GM12878 (cell line): ENCODE measurements at regions not wholly inside any gene's neighbourhood (a gene's known extent, or its start where the extent isn't known, plus 50 kb on each side); places are given as distances from the start of the nearest gene placed in this dataset.

ENCODE experiments used
- ATAC-seq: fragments of 200-7000 bp; cut with Tn5 transposase; 3 replicates; pipeline ENCODE4 v1.9.1; 2020; ENCODE audit warnings: mild to moderate bottlenecking, moderate library complexity
- BruUV-seq: library from RNA; stranded (reverse); fragments of 400-500 nt; replicated peaks from 2 replicates; lab custom pipeline; 2021; lab: Mats Ljungman, UMichigan
- CTCF ChIA-PET: fragments of 300-600 bp; sonication (Branson Sonifier 250); formaldehyde crosslinking; extraction: SDS; loops from one replicate; lab custom pipeline; 2021; ENCODE audit warnings: inconsistent platforms; lab: Yijun Ruan, JAX
- POLR2A ChIA-PET: fragments of 350-600 bp; formaldehyde crosslinking; extraction: SDS; loops from one replicate; lab custom pipeline; 2021; ENCODE audit warnings: inconsistent platforms; lab: Charles Lee
- RAD21 ChIA-PET: fragments of 300-600 bp; sonication (Branson Sonifier 250); formaldehyde crosslinking; loops from one replicate; lab custom pipeline; 2023; ENCODE audit warnings: antibody characterized with exemption; ENCODE audit not compliant: unreplicated experiment; lab: Charles Lee
- SMC1A ChIA-PET: fragments of 300-600 bp; sonication (Branson Sonifier 250); formaldehyde crosslinking; loops from one replicate; lab custom pipeline; 2023; ENCODE audit not compliant: unreplicated experiment, uncharacterized antibody; lab: Charles Lee
- DNase-seq: peaks from one replicate; pipeline ENCODE4 v3.0.0-alpha.2; 2011; ENCODE audit warnings: low read depth, low spot score
- FAIRE-seq: peaks from 3 replicates; lab custom pipeline; 2011; peaks lifted over from hg19 to GRCh38; lab: Jason Lieb, UNC
- H2AFZ ChIP-seq: 2 replicates; pipeline ENCODE4 v1.6.0; 2011; ENCODE audit warnings: low read depth, low read length, control low read depth; ENCODE audit not compliant: control insufficient read depth
- H3K27ac ChIP-seq: 2 replicates; pipeline ENCODE4 v1.5.1; 2011; ENCODE audit warnings: control low read depth; ENCODE audit not compliant: control insufficient read depth, insufficient read depth
- H3K27me3 ChIP-seq, 2 experiments: replicated peaks in 1 of 2; 2 replicates each; pipeline versions ENCODE4 v1.6.0 to v1.6.1; 2011; ENCODE audit warnings: low read length in 1 of 2; ENCODE audit not compliant: control insufficient read depth in 2 of 2, insufficient read depth in 2 of 2
- H3K36me3 ChIP-seq, 2 experiments: 2 replicates each; pipeline ENCODE4 v1.5.1; 2011; ENCODE audit warnings: low read length in 1 of 2; ENCODE audit not compliant: control insufficient read depth in 2 of 2, insufficient read depth in 2 of 2
- H3K4me1 ChIP-seq: 2 replicates; pipeline ENCODE4 v1.6.1; 2011; ENCODE audit warnings: mild to moderate bottlenecking, low read length, moderate library complexity, mixed read lengths; ENCODE audit not compliant: control insufficient read depth, insufficient read depth
- H3K4me2 ChIP-seq: 2 replicates; pipeline ENCODE4 v1.6.0; 2011; ENCODE audit warnings: control low read depth; ENCODE audit not compliant: control insufficient read depth, insufficient read depth
- H3K4me3 ChIP-seq: fragments of 200-600 bp; sonication (generic); 2 replicates; pipeline ENCODE4 v1.5.1; 2016
- H3K79me2 ChIP-seq: 2 replicates; pipeline ENCODE4 v1.6.0; 2011; ENCODE audit warnings: low read length; ENCODE audit not compliant: control insufficient read depth, insufficient read depth
- H3K9ac ChIP-seq: 2 replicates; pipeline ENCODE4 v1.8.0; 2011; ENCODE audit warnings: low read length, control low read depth, mixed read lengths; ENCODE audit not compliant: control insufficient read depth, insufficient read depth
- H3K9me3 ChIP-seq: replicated peaks from 3 replicates; pipeline ENCODE4 v1.5.1; 2011; ENCODE audit warnings: mild to moderate bottlenecking, low read length; ENCODE audit not compliant: control insufficient read depth, insufficient read depth
- H4K20me1 ChIP-seq: 2 replicates; pipeline ENCODE4 v1.6.0; 2011; ENCODE audit not compliant: control insufficient read depth, insufficient read depth
- BRCA1 ChIP-seq: IDR thresholded peaks from 2 replicates; pipeline ENCODE4 v1.6.1; 2011; ENCODE audit warnings: low read depth, low read length, improper control_type of control experiment
- CEBPB ChIP-seq, 2 experiments: fragments of 150-350 bp in 1 of 2; IDR thresholded peaks; 2 replicates each; pipeline ENCODE4 v1.6.1; 2012 to 2014; ENCODE audit warnings: low read depth in 2 of 2, low read length in 2 of 2, borderline replicate concordance in 1 of 2, inconsistent platforms in 1 of 2
- CHD2 ChIP-seq: IDR thresholded peaks from 2 replicates; pipeline ENCODE4 v1.6.1; 2011; ENCODE audit warnings: low read depth, low read length, improper control_type of control experiment, borderline replicate concordance
- EED ChIP-seq: sonication (generic); IDR thresholded peaks from 2 replicates; pipeline ENCODE4 v1.6.1; 2016; ENCODE audit warnings: antibody characterized with exemption, low read depth
- EP300 ChIP-seq, 2 experiments: fragments of 150-350 bp in 1 of 2; IDR thresholded peaks; 2 replicates each; pipeline ENCODE4 v1.6.1; 2011 to 2012; ENCODE audit warnings: low read depth in 2 of 2, low read length in 2 of 2, borderline replicate concordance in 1 of 2, improper control_type of control experiment in 1 of 2, inconsistent platforms in 1 of 2; ENCODE audit not compliant: control insufficient read depth in 1 of 2
- KAT2A ChIP-seq: conservative IDR thresholded peaks from 2 replicates; pipeline ENCODE4 v1.6.1; 2011; ENCODE audit warnings: low read depth, low read length; ENCODE audit not compliant: control insufficient read depth
- POLR2AphosphoS5 ChIP-seq: IDR thresholded peaks from 2 replicates; pipeline ENCODE4 v1.6.1; 2011; ENCODE audit warnings: mild to moderate bottlenecking, low read length, inconsistent platforms
- RAD21 ChIP-seq: IDR thresholded peaks from 2 replicates; pipeline ENCODE4 v1.6.1; 2011; ENCODE audit warnings: mild to moderate bottlenecking, low read depth, low read length, moderate library complexity; ENCODE audit not compliant: insufficient read depth
- RAD51 ChIP-seq: fragments of 450-650 bp; IDR thresholded peaks from 2 replicates; pipeline ENCODE4 v1.6.1; 2016; ENCODE audit warnings: moderate library complexity, mild to moderate bottlenecking, inconsistent platforms
- SMARCA5 ChIP-seq: fragments of 450-650 bp; IDR thresholded peaks from 2 replicates; pipeline ENCODE4 v1.6.1; 2017; ENCODE audit warnings: mild to moderate bottlenecking
- SMC3 ChIP-seq: IDR thresholded peaks from 2 replicates; pipeline ENCODE4 v1.6.1; 2011; ENCODE audit warnings: low read length, improper control_type of control experiment, borderline replicate concordance
- STAT3 ChIP-seq: IDR thresholded peaks from 2 replicates; pipeline ENCODE4 v1.6.1; 2011; ENCODE audit warnings: low read depth, low read length, improper control_type of control experiment
- SUZ12 ChIP-seq: fragments of 200-600 bp; sonication (generic); IDR thresholded peaks from one replicate; pipeline ENCODE4 v1.6.1; 2018; ENCODE audit warnings: antibody characterized with exemption, mild to moderate bottlenecking; ENCODE audit not compliant: unreplicated experiment
- TCF3 ChIP-seq: IDR thresholded peaks from 2 replicates; pipeline ENCODE4 v1.6.1; 2012; ENCODE audit warnings: low read depth, mild to moderate bottlenecking, low read length, borderline replicate concordance; ENCODE audit not compliant: insufficient read depth
- TCF7 ChIP-seq: IDR thresholded peaks from 2 replicates; pipeline ENCODE4 v1.6.1; 2014; ENCODE audit warnings: antibody characterized with exemption, borderline replicate concordance
- YY1 ChIP-seq: IDR thresholded peaks from 2 replicates; pipeline ENCODE4 v1.6.1; 2011; ENCODE audit warnings: low read depth, mild to moderate bottlenecking, low read length
- WGBS: methylation state at CpG from one replicate; pipeline ENCODE4 v1.1.6; 2016; ENCODE audit warnings: low lambda C conversion rate; ENCODE audit not compliant: insufficient replicate concordance, insufficient coverage; ENCODE audit errors: missing lambda C conversion rate; 5-methylcytosine and 5-hydroxymethylcytosine counted together
- in situ Hi-C: fragments of 300-500 bp; cut with MboI; formaldehyde crosslinking; loops from 9 replicates; pipeline ENCODE4 v1.14.3; 2018; ENCODE audit warnings: mixed read lengths
- intact Hi-C: fragments of 100-400 bp; cut with micrococcal nuclease; formaldehyde crosslinking; loops from one replicate; pipeline ENCODE4 v1.14.2; 2022; ENCODE audit not compliant: unreplicated experiment
- TF ChIP-seq, protein P1 (sequence below): fragments of 450-650 bp; IDR thresholded peaks from 2 replicates; pipeline ENCODE4 v1.6.1; 2016; ENCODE audit warnings: mild to moderate bottlenecking
- TF ChIP-seq, protein P2 (sequence below): IDR thresholded peaks from 2 replicates; pipeline ENCODE4 v1.6.1; 2011; ENCODE audit warnings: low read depth, mild to moderate bottlenecking, low read length, moderate library complexity, borderline replicate concordance; ENCODE audit errors: extremely low read depth
- TF ChIP-seq, protein P3 (sequence below): fragments of 450-650 bp; IDR thresholded peaks from 2 replicates; pipeline ENCODE4 v1.6.1; 2016; ENCODE audit warnings: mild to moderate bottlenecking, moderate library complexity, borderline replicate concordance

DNA sequence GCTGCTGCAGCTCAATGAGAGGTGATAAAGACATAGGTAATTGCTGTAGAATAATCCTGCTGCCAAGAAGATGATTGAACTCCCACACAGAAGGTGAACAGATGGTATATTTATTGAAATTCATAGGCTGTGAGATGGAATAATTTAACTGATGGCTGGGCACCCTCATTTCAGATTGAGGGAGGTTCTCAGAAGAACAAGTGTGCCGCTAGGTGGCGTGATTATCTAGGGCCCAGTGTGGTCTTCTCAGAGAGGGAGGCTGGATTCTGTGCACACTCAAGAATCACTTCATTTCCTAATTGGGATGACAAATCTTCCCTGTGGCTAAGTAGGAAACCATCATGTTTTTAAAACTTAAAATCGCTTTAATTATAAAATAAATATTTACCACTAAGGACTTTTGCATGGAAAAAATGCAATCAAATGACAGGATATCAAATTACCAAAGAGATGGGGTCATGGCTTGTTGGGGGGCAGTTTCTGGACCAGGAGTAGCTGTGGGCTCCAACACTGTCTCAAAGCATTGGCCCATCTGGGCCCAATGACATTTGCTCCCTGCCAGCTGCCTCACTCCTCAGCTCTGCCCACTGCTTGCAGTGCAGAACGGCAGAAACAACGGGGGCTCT is 132.3 kb downstream of the SNAPC1 start:
- ChIA-PET CTCF (interaction anchor here (0.7 to 9.8 kb wide), 26 partner anchors 8 to 231 kb away, joined by 3 to 170 read pairs (median 4); no protein-coding TSS in a partner anchor), POLR2A (interaction anchor here (1.0 kb wide), 1 partner anchor 232 kb away, joined by 3 read pairs; no protein-coding TSS in a partner anchor), SMC1A (interaction anchor here (1.0 to 4.6 kb wide), 13 partner anchors 12 to 247 kb away, joined by 3 to 64 read pairs (median 4); no protein-coding TSS in a partner anchor), RAD21 (interaction anchor here (1.0 to 8.9 kb wide), 7 partner anchors 18 to 231 kb away, joined by 3 to 122 read pairs (median 4); no protein-coding TSS in a partner anchor)
- Histone ChIP-seq H3K9ac (no peak overlapping the region), H3K79me2 (no peaks in the 10 kb centered on the region), H4K20me1 (no peaks in the 10 kb centered on the region), H3K27ac (no peak overlapping the region), H3K4me1 (peaks cover 11% of the 10 kb centered on the region), H3K9me3 (no peaks in the 10 kb centered on the region), H3K36me3 (no peaks in the 10 kb centered on the region), H3K4me2 (no peak overlapping the region), H3K4me3 (no peak overlapping the region), H3K27me3 (no peaks in the 10 kb centered on the region), H2AFZ (no peak overlapping the region)
- in situ Hi-C loops (loop anchor here (10.0 kb wide), 1 partner anchor 230 kb away; no protein-coding TSS in a partner anchor), intact Hi-C loops (loop anchor here (1.0 to 2.0 kb wide), 2 partner anchors 34 to 233 kb away; no protein-coding TSS in a partner anchor)
- no TSS peak for BruUV-seq
- FAIRE-seq (peak; percentile 69), DNase-seq (no peak), ATAC-seq (peak; percentile 69)
- WGBS = 39% methylated on average over 5 of the region's 5 CpGs
- no peak for TF ChIP-seq POLR2AphosphoS5
- TF ChIP-seq EED = no peak
- TF ChIP-seq EP300 (IDR thresholded peaks at IDR 0.05; ENCODE audit: borderline replicate concordance in 1 of 2, control insufficient read depth in 1 of 2, low read depth in 2 of 2, low read length in 2 of 2) = no peak
- TF ChIP-seq TCF7 = no peak
- TF ChIP-seq SMC3 = peak; percentile 76; the same call in 1 of the 2 replicates
- TF ChIP-seq, protein P1, sequence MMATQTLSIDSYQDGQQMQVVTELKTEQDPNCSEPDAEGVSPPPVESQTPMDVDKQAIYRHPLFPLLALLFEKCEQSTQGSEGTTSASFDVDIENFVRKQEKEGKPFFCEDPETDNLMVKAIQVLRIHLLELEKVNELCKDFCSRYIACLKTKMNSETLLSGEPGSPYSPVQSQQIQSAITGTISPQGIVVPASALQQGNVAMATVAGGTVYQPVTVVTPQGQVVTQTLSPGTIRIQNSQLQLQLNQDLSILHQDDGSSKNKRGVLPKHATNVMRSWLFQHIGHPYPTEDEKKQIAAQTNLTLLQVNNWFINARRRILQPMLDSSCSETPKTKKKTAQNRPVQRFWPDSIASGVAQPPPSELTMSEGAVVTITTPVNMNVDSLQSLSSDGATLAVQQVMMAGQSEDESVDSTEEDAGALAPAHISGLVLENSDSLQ = no peak
- TF ChIP-seq SUZ12 = no peak
- TF ChIP-seq SMARCA5 = no peak
- TF ChIP-seq TCF3 = no peak
- no peak for TF ChIP-seq CHD2
- TF ChIP-seq, protein P2, sequence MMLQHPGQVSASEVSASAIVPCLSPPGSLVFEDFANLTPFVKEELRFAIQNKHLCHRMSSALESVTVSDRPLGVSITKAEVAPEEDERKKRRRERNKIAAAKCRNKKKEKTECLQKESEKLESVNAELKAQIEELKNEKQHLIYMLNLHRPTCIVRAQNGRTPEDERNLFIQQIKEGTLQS = no peak
- TF ChIP-seq RAD21 = peak; percentile 80
- TF ChIP-seq RAD51 = no peak
- no peak for TF ChIP-seq STAT3
- no peak for TF ChIP-seq CEBPB (IDR thresholded peaks at IDR 0.05; ENCODE audit: borderline replicate concordance in 1 of 2, low read depth in 2 of 2, low read length in 2 of 2)
- TF ChIP-seq KAT2A = no peak
- TF ChIP-seq BRCA1 = no peak
- TF ChIP-seq, protein P3, sequence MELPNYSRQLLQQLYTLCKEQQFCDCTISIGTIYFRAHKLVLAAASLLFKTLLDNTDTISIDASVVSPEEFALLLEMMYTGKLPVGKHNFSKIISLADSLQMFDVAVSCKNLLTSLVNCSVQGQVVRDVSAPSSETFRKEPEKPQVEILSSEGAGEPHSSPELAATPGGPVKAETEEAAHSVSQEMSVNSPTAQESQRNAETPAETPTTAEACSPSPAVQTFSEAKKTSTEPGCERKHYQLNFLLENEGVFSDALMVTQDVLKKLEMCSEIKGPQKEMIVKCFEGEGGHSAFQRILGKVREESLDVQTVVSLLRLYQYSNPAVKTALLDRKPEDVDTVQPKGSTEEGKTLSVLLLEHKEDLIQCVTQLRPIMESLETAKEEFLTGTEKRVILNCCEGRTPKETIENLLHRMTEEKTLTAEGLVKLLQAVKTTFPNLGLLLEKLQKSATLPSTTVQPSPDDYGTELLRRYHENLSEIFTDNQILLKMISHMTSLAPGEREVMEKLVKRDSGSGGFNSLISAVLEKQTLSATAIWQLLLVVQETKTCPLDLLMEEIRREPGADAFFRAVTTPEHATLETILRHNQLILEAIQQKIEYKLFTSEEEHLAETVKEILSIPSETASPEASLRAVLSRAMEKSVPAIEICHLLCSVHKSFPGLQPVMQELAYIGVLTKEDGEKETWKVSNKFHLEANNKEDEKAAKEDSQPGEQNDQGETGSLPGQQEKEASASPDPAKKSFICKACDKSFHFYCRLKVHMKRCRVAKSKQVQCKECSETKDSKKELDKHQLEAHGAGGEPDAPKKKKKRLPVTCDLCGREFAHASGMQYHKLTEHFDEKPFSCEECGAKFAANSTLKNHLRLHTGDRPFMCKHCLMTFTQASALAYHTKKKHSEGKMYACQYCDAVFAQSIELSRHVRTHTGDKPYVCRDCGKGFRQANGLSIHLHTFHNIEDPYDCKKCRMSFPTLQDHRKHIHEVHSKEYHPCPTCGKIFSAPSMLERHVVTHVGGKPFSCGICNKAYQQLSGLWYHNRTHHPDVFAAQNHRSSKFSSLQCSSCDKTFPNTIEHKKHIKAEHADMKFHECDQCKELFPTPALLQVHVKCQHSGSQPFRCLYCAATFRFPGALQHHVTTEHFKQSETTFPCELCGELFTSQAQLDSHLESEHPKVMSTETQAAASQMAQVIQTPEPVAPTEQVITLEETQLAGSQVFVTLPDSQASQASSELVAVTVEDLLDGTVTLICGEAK = no peak
- TF ChIP-seq YY1 = peak; percentile 35; the same call in 1 of the 2 replicates
